HG02981 (cell line): ENCODE measurements at regions not wholly inside any gene's neighbourhood (a gene's known extent, or its start where the extent isn't known, plus 50 kb on each side); places are given as distances from the start of the nearest gene placed in this dataset.

Source experiments
- ATAC-seq: cut with Tn5 transposase; IDR thresholded peaks from one replicate; pipeline ENCODE4 v1.9.1; 2021; ENCODE audit warnings: mild to moderate bottlenecking, moderate library complexity; ENCODE audit not compliant: unreplicated experiment

GRCh38 chr18:34159691-34160185 is 65.0 kb downstream of the NOL4 start:
- no peak for ATAC-seq

- no peak for ATAC-seq
These were observed 65.6 kb downstream of the NOL4 start for GRCh38 chr18:34158881-34159690.

- ATAC-seq: peak; percentile 60
These were observed 71.0 kb downstream of the NOL4 start for GRCh38 chr18:34153711-34154110.

- no peak for ATAC-seq
These were observed 93.7 kb downstream of the NOL4 start for GRCh38 chr18:34131006-34131405.

GRCh38 chr18:34128436-34128835 is 96.3 kb downstream of the NOL4 start:
- no peak for ATAC-seq

GRCh38 chr18:34126121-34126520 is 98.6 kb downstream of the NOL4 start:
- no peak for ATAC-seq

GRCh38 chr18:34122724-34123334 is 101.9 kb downstream of the NOL4 start:
- ATAC-seq: peak; percentile 94

GRCh38 chr18:34121200-34121721 is 103.5 kb downstream of the NOL4 start:
- ATAC-seq: no peak

GRCh38 chr18:34120294-34120693 is 104.4 kb downstream of the NOL4 start:
- ATAC-seq: no peak

GRCh38 chr18:34117319-34117718 is 107.4 kb downstream of the NOL4 start:
- no peak for ATAC-seq

- no peak for ATAC-seq
These were observed 109.2 kb downstream of the NOL4 start for GRCh38 chr18:34115409-34116081.

- no peak for ATAC-seq
These were observed 109.7 kb downstream of the NOL4 start for GRCh38 chr18:34114996-34115395.

GRCh38 chr18:34108206-34108605 is 116.5 kb downstream of the NOL4 start:
- no peak for ATAC-seq

GRCh38 chr18:34098109-34098508 is 126.6 kb downstream of the NOL4 start:
- no peak for ATAC-seq

- ATAC-seq: no peak
These were observed 127.4 kb downstream of the NOL4 start for GRCh38 chr18:34097312-34097711.

GRCh38 chr18:34094148-34094547 is 130.6 kb downstream of the NOL4 start:
- ATAC-seq: no peak

- no peak for ATAC-seq
These were observed 131.9 kb downstream of the NOL4 start for GRCh38 chr18:34092796-34093195.

GRCh38 chr18:34086370-34086769 is 138.3 kb downstream of the NOL4 start:
- ATAC-seq: no peak

GRCh38 chr18:34085140-34085739 is 139.5 kb downstream of the NOL4 start:
- no peak for ATAC-seq

- no peak for ATAC-seq
These were observed 140.1 kb downstream of the NOL4 start for GRCh38 chr18:34084635-34085034.

- no peak for ATAC-seq
These were observed 140.7 kb downstream of the NOL4 start for GRCh38 chr18:34083910-34084535.
